ENCODE measurements at regions not wholly inside any gene's neighbourhood (a gene's known extent, or its start where the extent isn't known, plus 50 kb on each side); places are given as distances from the start of the nearest gene placed in this dataset.

DNA sequence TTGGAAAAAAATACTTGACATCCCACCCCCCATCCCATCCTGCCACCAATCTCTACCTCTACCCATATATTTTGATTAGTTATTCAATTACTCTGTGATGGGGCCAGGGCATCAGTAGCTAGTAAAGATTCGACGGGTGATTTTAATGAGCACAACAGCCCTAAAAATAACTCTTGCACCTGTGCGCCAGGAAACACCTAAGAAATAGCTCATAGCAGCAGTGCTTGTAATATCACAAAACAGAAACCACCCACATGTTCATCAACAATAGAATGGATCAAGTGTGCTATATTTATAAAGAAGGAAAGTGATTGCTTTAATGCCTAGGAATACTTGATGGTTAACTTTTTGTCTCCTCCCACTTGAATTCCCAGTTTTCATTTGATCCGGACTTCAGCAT is 225.6 kb upstream of the LCORL start (continued):
- TF ChIP-seq FOXJ3 (CRISPR knock-in tag; IDR thresholded peaks at IDR 0.05): no peak

DNA sequence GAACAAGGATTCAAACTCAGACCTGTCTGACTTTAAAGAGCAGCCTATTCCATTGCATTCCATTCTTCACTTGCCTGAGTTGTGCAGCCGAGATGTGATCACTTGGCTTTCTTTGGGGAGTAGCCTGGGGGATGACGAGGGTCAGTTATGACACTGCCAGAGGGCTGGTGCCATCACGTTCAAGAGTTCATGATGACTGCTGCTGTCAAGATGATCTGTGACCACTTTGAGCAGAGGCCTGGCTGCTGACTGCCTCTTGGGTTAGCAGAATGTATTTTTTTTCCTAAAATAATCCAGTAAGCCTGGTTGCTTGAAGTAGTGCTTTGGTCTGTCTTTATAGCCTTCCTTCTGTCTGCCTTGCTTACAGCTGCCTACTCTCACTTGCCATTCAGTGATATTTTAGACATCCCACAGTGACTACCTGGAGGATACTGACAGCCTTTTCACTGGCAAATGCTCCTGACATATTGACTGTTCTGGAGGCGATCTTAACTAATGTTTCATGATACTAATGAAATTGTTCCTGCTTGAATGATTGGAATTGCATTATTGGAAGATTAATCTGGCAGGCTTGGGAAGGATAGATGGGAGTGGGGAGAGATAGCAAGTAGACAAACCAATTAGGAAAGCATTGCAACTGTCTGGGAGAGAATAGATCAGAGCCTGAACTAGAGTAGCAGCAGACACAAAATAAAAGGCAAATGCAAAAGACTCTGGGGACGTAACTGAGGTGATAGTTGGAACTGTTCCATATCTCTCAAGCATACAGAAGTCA is 221.6 kb upstream of the LCORL start:
- Histone ChIP-seq H2AFZ (ENCODE audit: low read depth) (no peak overlapping the region), H4K20me1 (ENCODE audit: insufficient read depth) (no peaks in the 10 kb centered on the region), H3K27ac (ENCODE audit: low read depth in 2 of 2, low read length in 1 of 2) (no peak overlapping the region), H3K9ac (no peak overlapping the region), H3K9me3 (no peaks in the 10 kb centered on the region), H3K9me2 (no peaks in the 10 kb centered on the region), H3K27me3 (ENCODE audit: insufficient read depth) (no peaks in the 10 kb centered on the region), H3K79me2 (ENCODE audit: insufficient read depth) (no peaks in the 10 kb centered on the region), H3F3A (replicated peaks; ENCODE audit: insufficient read depth) (no peaks in the 10 kb centered on the region), H3K36me3 (replicated peaks in 1 of 2; ENCODE audit: control insufficient read depth in 1 of 2, insufficient read depth in 2 of 2, low read length in 1 of 2) (no peaks in the 10 kb centered on the region), H3K4me3 (ENCODE audit: low read depth in 2 of 2, low read length in 1 of 2) (no peak overlapping the region), H3K4me2 (no peak overlapping the region), H3K4me1 (ENCODE audit: control insufficient read depth in 1 of 2, insufficient read depth in 2 of 2, low read depth in 1 of 2, low read length in 1 of 2) (no peaks in the 10 kb centered on the region; a peak in 1 of 4 replicates)
- CTCF ChIA-PET: no interaction called here
- DNase-seq: no peak
- TF ChIP-seq YY1 (IDR thresholded peaks at IDR 0.05; ENCODE audit: low read depth): no peak
- TF ChIP-seq EZH2phosphoT487 (IDR thresholded peaks at IDR 0.05; ENCODE audit: borderline replicate concordance, low read depth): no peak
- no peak for TF ChIP-seq TCF12 (IDR thresholded peaks at IDR 0.05)
- TF ChIP-seq RCOR1 (IDR thresholded peaks at IDR 0.05; ENCODE audit: low read length): no peak
- TF ChIP-seq GATA2 (CRISPR knock-in tag; IDR thresholded peaks at IDR 0.05): no peak
- no peak for TF ChIP-seq RAD21 (IDR thresholded peaks at IDR 0.05; ENCODE audit: low read length)
- TF ChIP-seq TEAD4 (IDR thresholded peaks at IDR 0.05; ENCODE audit: borderline replicate concordance, insufficient read depth): no peak
- no peak for TF ChIP-seq NRF1 (IDR thresholded peaks at IDR 0.05; ENCODE audit: low read depth, low read length)
- TF ChIP-seq RXRA (IDR thresholded peaks at IDR 0.05; ENCODE audit: borderline replicate concordance, low read depth): no peak
- TF ChIP-seq SIN3A (IDR thresholded peaks at IDR 0.05; ENCODE audit: borderline replicate concordance, low read depth, low read length): no peak
- no peak for TF ChIP-seq JUND (IDR thresholded peaks at IDR 0.05)
- WGBS (ENCODE audit: low lambda C conversion rate): 6% methylated on average over 5 of the region's 5 CpGs
- POLR2A ChIA-PET: interaction anchor here (0.5 kb wide), 1 partner anchor 206 kb away, joined by 3 read pairs; no protein-coding TSS in a partner anchor

DNA sequence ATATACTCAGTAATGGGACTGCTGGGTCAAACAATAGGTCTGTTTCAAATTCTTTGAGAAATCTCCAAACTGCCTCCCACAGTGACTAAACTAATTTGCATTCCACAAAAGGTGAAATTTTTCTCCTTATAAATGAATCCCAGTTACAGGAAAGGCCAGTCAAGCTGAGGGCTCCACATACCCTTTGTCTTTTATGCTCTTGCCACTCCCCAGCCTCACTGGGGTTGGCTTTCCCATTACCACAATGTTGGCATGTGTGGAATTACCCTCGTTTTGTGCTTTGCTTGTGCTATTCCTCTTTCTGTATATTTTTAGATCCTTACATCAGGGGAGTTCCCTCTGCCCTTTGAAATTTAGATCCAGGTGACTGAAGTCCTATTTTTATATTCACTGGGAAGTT is 220.2 kb upstream of the LCORL start:
- Histone ChIP-seq H3K79me2 (ENCODE audit: insufficient read depth) (no peaks in the 10 kb centered on the region), H3K27ac (ENCODE audit: low read depth in 2 of 2, low read length in 1 of 2) (no peak overlapping the region), H3K36me3 (replicated peaks in 1 of 2; ENCODE audit: control insufficient read depth in 1 of 2, insufficient read depth in 2 of 2, low read length in 1 of 2) (no peaks in the 10 kb centered on the region), H3K9me2 (no peaks in the 10 kb centered on the region), H3K4me3 (ENCODE audit: low read depth in 2 of 2, low read length in 1 of 2) (no peak overlapping the region), H3K27me3 (ENCODE audit: insufficient read depth) (no peaks in the 10 kb centered on the region), H3K4me2 (no peak overlapping the region), H3F3A (replicated peaks; ENCODE audit: insufficient read depth) (no peaks in the 10 kb centered on the region), H3K4me1 (ENCODE audit: control insufficient read depth in 1 of 2, insufficient read depth in 2 of 2, low read depth in 1 of 2, low read length in 1 of 2) (no peaks in the 10 kb centered on the region; a peak in 1 of 4 replicates), H2AFZ (ENCODE audit: low read depth) (no peak overlapping the region), H3K9me3 (no peaks in the 10 kb centered on the region), H4K20me1 (ENCODE audit: insufficient read depth) (no peaks in the 10 kb centered on the region), H3K9ac (no peak overlapping the region)
- WGBS (ENCODE audit: low lambda C conversion rate): 7% methylated on average over 1 of the region's 1 CpG
- ChIA-PET CTCF (no interaction called here), POLR2A (no interaction called here)
- no peak for DNase-seq
- TF ChIP-seq EP300 (IDR thresholded peaks at IDR 0.05; ENCODE audit: borderline replicate concordance in 1 of 2, low read depth in 1 of 2, low read length in 1 of 2): no peak

All from SK-N-SH (cell line).